ENCODE measurements at regions not wholly inside any gene's neighbourhood (a gene's known extent, or its start where the extent isn't known, plus 50 kb on each side); places are given as distances from the start of the nearest gene placed in this dataset.
"Not testable (repeated sequence)": the region's sequence is repeated elsewhere in the genome, so short reads cannot be mapped to it uniquely, and the experiment has no call there.

DNA sequence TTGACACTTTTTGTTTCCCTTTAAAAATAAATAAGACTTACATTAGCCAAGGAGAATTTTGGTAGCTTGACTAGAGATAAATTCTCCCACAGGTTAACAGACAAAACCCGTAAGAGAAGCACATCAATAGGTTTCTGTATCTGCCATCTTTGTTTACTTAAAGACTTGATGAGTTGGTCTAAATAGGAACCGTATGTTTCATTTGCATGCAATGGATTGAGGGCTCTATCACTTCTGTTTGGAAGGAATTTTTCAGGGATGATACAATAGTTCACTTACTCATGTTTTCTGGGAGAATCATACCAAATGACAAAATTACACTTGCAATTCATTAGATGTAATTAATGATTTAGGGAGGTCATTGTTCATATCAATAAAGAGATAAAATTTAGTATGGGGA, 631.5 kb upstream of the NR2F2 start:
- DNase-seq = no peak
- TF ChIP-seq POLR2AphosphoS5 (IDR thresholded peaks at IDR 0.05) (no peak), POLR2A (IDR thresholded peaks at IDR 0.05) (no peak), EP300 (IDR thresholded peaks at IDR 0.05) (no peak)
- TF ChIP-seq, protein P1, sequence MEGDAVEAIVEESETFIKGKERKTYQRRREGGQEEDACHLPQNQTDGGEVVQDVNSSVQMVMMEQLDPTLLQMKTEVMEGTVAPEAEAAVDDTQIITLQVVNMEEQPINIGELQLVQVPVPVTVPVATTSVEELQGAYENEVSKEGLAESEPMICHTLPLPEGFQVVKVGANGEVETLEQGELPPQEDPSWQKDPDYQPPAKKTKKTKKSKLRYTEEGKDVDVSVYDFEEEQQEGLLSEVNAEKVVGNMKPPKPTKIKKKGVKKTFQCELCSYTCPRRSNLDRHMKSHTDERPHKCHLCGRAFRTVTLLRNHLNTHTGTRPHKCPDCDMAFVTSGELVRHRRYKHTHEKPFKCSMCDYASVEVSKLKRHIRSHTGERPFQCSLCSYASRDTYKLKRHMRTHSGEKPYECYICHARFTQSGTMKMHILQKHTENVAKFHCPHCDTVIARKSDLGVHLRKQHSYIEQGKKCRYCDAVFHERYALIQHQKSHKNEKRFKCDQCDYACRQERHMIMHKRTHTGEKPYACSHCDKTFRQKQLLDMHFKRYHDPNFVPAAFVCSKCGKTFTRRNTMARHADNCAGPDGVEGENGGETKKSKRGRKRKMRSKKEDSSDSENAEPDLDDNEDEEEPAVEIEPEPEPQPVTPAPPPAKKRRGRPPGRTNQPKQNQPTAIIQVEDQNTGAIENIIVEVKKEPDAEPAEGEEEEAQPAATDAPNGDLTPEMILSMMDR (IDR thresholded peaks at IDR 0.05) = no peak
- 81 to 89% methylated on average over 2 of the region's 2 CpGs for WGBS, 2 donors
- Histone ChIP-seq H3K9me3 (peaks cover 0 to 21% (median 8%) of the 10 kb centered on the region in 4 donors), H3K27me3 (no peaks in the 10 kb centered on the region), H3K4me3 (no peak overlapping the region), H3K36me3 (no peaks in the 10 kb centered on the region), H3K4me1 (no peaks in the 10 kb centered on the region), H3K27ac (no peak overlapping the region)
- intact Hi-C loops (cut with DNase I) = no loop called here

DNA sequence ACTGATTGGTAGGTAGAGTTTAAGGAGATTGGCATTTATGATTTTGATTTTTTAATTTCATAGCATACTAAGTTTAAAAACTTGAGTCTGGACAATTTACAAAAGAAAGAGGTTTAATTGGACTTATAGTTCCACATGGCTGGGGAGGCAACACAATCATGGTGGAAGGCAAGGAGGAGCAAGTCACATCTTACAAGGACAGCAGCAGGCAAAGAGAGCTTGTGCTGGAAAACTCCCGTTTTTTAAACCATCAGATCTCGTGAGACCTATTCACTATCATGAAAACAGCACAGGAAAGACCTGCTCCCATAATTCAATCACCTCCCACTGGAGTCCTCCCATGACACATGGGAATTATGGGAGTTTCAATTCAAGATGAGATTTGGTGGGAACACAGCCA, 630.9 kb upstream of the NR2F2 start:
- Histone ChIP-seq H3K9me3 (peaks cover 0 to 21% (median 8%) of the 10 kb centered on the region in 4 donors), H3K27me3 (no peaks in the 10 kb centered on the region), H3K4me1 (no peaks in the 10 kb centered on the region), H3K36me3 (no peaks in the 10 kb centered on the region), H3K4me3 (no peak overlapping the region), H3K27ac (no peak overlapping the region)
- 74 to 81% methylated on average over 2 of the region's 2 CpGs for WGBS, 2 donors
- TF ChIP-seq POLR2AphosphoS5 (IDR thresholded peaks at IDR 0.05) (no peak), EP300 (IDR thresholded peaks at IDR 0.05) (no peak), POLR2A (IDR thresholded peaks at IDR 0.05) (no peak)
- TF ChIP-seq, protein P1 (IDR thresholded peaks at IDR 0.05) = no peak
- intact Hi-C loops (cut with DNase I) = no loop called here
- no peak for DNase-seq

DNA sequence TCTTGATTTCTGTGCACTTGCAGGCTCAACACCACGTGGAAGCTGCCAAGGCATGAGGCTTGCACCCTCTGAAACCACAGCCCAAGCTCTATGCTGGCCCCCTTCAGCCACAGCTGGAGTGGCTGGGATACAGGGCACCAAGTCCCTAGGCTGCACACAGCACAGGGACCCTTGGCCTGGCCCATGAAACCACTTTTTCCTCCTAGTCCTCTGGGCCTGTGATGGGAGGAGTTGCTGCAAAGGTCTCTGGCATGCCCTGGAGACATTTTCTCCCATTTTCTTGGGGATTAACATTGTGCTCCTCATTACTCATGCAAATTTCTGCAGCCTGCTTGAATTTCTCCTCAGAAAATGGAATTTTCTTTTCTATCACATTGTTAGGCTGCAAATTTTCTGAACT, 629.8 kb upstream of the NR2F2 start:
- DNase-seq; intact Hi-C loops (cut with DNase I); H3K4me1 ChIP-seq; H3K27me3 ChIP-seq; H3K27ac ChIP-seq; H3K4me3 ChIP-seq; H3K36me3 ChIP-seq: not testable (repeated sequence)
- WGBS, 2 donors = 11 to 45% methylated on average over 1 of the region's 1 CpG
- peaks cover 0 to 15% (median 2%) of the 10 kb centered on the region in 4 donors for H3K9me3 ChIP-seq

DNA sequence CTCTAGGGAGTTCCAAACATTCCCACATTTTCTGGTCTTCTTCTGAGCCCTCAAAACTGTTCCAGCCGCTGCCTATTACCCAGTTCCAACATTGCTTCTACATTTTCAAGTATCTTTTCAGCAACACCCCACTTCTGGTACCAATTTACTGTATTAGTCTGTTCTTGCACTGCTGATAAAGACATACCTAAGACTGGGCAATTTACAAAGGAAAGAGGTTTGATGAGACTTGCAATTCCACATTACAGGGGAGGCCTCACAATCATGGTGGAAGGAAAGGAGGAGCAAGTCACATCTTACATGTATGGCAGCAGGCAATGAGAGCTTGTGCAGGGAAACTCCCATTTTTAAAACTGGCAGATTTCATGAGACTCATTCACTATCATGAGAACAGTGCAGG, 629.1 kb upstream of the NR2F2 start:
- Histone ChIP-seq H3K9me3 (peaks cover 0 to 15% (median 2%) of the 10 kb centered on the region in 4 donors), H3K27ac (no peak overlapping the region), H3K4me3 (no peak overlapping the region), H3K27me3 (no peaks in the 10 kb centered on the region), H3K36me3 (no peaks in the 10 kb centered on the region), H3K4me1 (no peaks in the 10 kb centered on the region)
- intact Hi-C loops (cut with DNase I) = no loop called here
- DNase-seq = no peak
- WGBS, 2 donors = 62 to 79% methylated on average over 1 of the region's 1 CpG
- TF ChIP-seq POLR2AphosphoS5 (IDR thresholded peaks at IDR 0.05) (no peak), POLR2A (IDR thresholded peaks at IDR 0.05) (no peak), EP300 (IDR thresholded peaks at IDR 0.05) (no peak)
- TF ChIP-seq, protein P1 (IDR thresholded peaks at IDR 0.05) = no peak

DNA sequence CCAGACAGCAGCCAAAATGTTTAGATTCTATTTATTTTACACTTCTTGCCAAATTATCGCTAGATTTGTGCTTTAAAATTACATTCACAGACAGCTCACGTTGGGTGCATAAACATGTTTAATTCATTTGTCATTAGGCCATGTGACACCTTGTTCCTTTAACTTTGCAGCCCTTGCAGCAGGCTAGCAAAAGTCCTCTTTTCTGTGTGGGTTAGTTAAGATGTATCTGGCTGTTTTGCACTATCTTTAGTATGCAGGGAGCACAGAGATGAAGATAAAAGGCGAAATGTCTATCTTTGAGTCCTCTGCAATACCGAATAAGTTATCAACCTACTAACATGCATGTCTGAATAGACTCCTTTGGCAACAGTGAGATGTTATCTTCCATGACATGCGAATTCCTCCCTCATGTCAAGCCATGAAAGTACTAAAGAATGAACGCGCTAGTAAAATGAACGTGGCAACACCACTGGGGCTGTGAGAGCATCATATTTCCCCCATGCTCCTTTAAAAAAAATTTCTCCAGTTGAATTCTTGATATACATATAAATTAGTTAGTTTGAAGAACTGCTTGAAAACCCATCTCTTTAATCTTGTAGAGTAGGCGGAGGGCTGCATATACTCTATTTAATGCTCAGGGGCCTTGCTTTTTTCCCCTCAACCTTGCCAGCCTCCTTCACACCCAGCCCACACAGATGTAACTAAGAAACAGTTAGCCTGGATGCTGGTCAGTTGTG, 620.4 kb upstream of the NR2F2 start:
- Histone ChIP-seq H3K27me3 (no peaks in the 10 kb centered on the region), H3K27ac (no peak overlapping the region), H3K36me3 (no peaks in the 10 kb centered on the region), H3K4me3 (no peak overlapping the region), H3K9me3 (no peaks in the 10 kb centered on the region), H3K4me1 (peaks cover 0 to 13% (median 9%) of the 10 kb centered on the region in 4 donors)
- TF ChIP-seq, protein P1 (IDR thresholded peaks at IDR 0.05) = no peak
- TF ChIP-seq POLR2A (IDR thresholded peaks at IDR 0.05) (no peak), POLR2AphosphoS5 (IDR thresholded peaks at IDR 0.05) (no peak), EP300 (IDR thresholded peaks at IDR 0.05) (no peak)
- intact Hi-C loops (cut with DNase I) = no loop called here
- DNase-seq = no peak
- WGBS, 2 donors = 87 to 89% methylated on average over 9 of the region's 9 CpGs
